OCI-LY1 (cell line): ENCODE measurements at regions not wholly inside any gene's neighbourhood (a gene's known extent, or its start where the extent isn't known, plus 50 kb on each side); places are given as distances from the start of the nearest gene placed in this dataset.

ENCODE experiments used
- CTCF ChIP-seq: fragments of 200-600 bp; sonication (generic), shearing (Covaris generic); IDR thresholded peaks from 2 replicates; pipeline ENCODE4 v1.5.1; 2017; ENCODE audit warnings: mild to moderate bottlenecking, antibody characterized with exemption, low read length, moderate library complexity, mixed read lengths
- EZH2 ChIP-seq: fragments of 200-600 bp; sonication (generic), shearing (Covaris generic); IDR thresholded peaks from 2 replicates; pipeline ENCODE4 v1.8.0; 2017; ENCODE audit warnings: borderline replicate concordance, mixed run types, mild to moderate bottlenecking, antibody characterized with exemption, low read length, moderate library complexity, mixed read lengths

DNA sequence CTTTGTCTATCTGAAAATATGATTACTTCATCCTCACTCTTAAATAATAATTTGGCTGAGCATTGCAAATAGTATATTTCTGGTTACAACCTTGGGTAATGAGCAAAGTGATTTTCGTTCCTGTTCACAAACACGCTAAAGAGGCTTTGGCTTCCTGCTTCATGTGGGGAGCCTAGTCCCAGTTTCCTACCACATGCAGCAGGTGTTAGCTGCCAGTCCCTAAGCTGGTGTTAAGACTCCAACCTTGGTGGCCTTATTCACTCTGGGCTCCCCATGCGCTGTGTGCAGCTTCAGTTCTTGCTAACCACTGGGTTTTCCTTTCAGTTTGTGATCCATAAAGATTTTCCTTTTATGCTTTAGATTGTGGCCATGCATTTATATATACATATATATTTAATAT lies 56.7 kb upstream of the BARHL2 start:
- no peak for TF ChIP-seq CTCF
- no peak for TF ChIP-seq EZH2
